ENCODE measurements at regions not wholly inside any gene's neighbourhood (a gene's known extent, or its start where the extent isn't known, plus 50 kb on each side); places are given as distances from the start of the nearest gene placed in this dataset.

GRCh38 chr3:82940124-82940523, 1178.7 kb upstream of the GBE1 start:
- TF ChIP-seq, protein P1, sequence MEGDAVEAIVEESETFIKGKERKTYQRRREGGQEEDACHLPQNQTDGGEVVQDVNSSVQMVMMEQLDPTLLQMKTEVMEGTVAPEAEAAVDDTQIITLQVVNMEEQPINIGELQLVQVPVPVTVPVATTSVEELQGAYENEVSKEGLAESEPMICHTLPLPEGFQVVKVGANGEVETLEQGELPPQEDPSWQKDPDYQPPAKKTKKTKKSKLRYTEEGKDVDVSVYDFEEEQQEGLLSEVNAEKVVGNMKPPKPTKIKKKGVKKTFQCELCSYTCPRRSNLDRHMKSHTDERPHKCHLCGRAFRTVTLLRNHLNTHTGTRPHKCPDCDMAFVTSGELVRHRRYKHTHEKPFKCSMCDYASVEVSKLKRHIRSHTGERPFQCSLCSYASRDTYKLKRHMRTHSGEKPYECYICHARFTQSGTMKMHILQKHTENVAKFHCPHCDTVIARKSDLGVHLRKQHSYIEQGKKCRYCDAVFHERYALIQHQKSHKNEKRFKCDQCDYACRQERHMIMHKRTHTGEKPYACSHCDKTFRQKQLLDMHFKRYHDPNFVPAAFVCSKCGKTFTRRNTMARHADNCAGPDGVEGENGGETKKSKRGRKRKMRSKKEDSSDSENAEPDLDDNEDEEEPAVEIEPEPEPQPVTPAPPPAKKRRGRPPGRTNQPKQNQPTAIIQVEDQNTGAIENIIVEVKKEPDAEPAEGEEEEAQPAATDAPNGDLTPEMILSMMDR (conservative IDR thresholded peaks at IDR 0.05; ENCODE audit: low read depth, low read length), result no peak
- TF ChIP-seq EZH2 (IDR thresholded peaks at IDR 0.05; ENCODE audit: low read length, unreplicated experiment), result no peak

All from PC-3 (cell line).